Inflammatory macrophage treated with lipopolysaccharide for 4 hours (primary cell): ENCODE measurements at regions not wholly inside any gene's neighbourhood (a gene's known extent, or its start where the extent isn't known, plus 50 kb on each side); places are given as distances from the start of the nearest gene placed in this dataset.
A peak's percentile ranks its signal among the peaks of the same experiment; 100 is the strongest.
"Not testable (repeated sequence)": the region's sequence is repeated elsewhere in the genome, so short reads cannot be mapped to it uniquely, and the experiment has no call there.

Source experiments
- DNase-seq: peaks from one replicate; pipeline ENCODE4 v3.0.0-alpha.2; 2020

DNA sequence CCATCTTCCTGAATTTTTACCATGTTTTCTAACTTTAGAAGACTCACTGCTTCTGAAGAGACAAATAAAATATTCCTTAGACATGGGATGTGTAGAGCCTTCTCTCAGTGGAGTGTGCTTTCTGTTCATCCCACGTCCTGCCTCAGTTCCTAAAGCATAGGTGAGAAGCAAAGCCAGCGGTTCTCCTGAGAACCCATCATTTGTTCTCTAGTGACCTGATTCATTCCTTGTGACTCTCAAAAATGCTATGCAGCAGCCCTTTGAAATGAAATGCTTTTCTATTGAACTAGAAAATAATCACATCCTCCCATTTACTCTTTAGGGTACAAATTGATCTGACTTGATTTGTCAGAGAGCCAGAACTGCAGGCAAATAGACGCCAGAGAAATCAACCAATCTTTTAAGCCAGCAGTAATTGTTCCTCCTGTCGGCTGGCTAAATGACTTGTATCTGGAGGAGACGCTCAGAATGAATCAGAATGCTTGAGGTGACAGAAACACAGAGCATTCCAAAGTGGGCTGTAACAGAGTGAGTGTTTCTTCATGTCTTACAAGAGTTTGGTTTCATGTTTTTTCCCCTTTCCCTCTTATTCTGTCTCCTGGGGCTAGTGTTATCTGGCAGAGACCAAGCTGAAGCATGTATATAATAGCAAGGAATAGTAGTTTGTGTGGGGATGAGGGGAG, 81.3 kb upstream of the TMEM178A start:
- no peak for DNase-seq

GRCh38 chr2:39585531-39585930, 80.2 kb upstream of the TMEM178A start:
- DNase-seq, result not testable (repeated sequence)

DNA sequence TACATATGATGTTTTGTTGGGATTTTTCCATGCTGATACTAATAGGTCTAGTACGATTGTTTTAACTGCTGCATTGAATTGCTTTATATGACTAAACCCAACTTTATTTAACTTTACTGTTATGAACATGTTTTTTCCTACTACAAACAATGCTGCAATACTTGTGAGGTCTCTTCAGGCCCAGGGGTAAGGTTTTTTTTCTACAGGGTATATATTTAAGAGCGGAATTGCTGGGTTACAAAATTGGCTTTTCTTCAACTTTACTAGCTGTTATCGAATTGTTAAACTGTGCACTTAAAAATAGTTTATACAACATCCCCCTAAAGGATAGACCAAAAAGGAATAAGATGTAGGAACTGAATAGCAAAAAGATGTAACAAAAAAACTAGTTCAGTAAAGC, 78.5 kb upstream of the TMEM178A start:
- no peak for DNase-seq

DNA sequence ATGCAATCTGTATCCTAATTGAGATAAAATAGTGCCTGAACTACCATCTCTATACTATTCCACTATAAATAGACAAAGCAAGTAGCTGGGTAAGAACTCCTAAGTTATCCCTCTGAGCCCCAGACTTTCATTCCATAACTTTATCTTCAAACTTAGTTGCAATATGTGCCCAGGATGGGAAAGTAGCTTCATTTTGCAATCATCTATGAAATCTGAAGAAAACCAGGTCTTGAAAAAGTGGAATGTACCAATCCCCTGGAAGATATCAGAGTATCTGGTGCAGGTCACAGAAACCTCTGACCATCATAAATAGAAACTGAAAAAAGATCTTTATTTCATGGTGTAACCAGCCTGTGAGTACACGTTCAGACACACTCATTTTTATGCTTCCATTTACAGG, 78.1 kb upstream of the TMEM178A start:
- no peak for DNase-seq

DNA sequence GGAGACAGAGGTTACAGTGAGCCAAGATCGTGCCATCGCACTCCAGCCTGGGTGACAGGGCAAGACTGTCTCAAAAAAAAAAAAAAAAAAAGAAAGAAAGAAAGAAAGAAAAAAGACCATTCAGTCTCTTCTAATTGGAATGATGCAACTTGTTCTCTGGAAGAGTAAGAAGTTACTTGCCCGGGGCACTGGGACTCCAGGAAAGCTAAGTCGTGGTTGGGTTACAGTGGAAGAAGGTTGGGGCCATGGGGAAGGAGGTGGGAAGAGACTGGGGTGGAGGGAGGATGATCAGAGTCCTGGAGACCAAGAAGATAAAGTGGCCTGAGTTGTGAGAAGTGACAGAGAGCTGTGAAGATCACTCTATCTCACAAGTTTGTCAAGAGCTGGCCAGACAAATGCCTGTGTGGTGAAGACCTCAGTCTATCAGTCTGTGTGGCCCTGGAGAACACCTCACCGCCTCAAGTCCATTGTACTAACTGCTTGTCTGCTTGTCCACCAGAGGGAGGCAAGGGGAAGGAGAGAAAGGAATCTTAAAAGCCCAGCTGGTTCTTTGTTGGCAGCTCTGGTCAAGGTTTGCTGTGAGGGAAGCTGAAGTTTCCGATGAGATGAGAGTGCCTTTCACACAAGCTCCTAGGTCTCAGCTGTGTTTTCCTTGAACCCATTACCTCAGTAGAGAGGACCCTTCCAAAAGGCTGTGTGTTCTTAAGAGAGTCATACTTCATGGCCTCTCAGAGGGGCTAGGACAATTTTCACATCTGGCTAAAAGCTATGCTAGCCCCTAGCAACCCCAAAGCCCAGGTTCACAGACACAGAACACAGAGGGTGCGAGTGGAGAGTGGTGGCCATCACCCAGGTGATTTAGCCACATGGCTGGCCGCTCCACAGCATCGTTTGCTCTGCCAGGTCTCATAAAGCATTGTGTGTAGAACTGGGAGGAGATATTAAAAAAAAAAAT, 72.0 kb upstream of the TMEM178A start:
- DNase-seq, result peak; percentile 58

GRCh38 chr2:39595116-39595515, 70.6 kb upstream of the TMEM178A start:
- no peak for DNase-seq

DNA sequence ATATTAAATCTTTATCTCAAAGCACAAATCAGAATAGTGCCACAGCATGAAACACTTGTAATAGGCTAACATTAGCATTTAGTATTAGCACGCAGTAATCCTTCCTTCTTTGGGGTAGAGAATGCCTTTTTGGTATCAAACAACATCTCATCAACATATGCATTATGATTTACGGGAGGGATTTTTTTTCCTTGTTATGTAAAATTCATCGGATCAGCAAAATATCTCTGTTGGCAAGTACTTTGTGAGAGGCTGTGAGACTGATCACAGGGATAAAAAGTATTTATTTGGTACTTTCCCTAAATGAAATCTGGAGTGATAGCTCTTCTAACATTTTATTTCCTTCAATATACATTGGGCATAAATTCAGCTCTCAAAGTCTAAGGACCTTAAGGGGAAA, 68.4 kb upstream of the TMEM178A start:
- DNase-seq, result no peak

- DNase-seq, result no peak
These were observed 63.1 kb upstream of the TMEM178A start for GRCh38 chr2:39602616-39603015.

DNA sequence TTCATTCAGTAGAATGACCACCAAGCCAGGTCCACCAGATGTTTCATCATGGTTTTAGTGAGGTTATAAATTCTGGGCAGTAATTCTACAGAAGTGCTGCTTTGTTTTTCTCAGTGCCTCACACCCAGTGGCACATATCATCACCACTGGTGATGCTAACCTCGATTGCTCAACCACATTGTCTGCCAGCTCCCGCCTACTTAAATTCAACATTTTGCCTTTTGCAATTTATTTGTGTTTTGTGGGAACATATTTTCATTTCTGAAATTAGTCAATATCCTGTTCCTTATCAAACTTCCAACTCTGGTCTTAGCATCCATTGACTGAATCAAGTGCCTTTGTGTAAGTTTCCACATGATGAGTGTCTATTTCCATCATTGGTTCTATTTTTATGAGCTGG, 62.3 kb upstream of the TMEM178A start:
- peak; percentile 88 for DNase-seq

GRCh38 chr2:39604866-39605265, 60.9 kb upstream of the TMEM178A start:
- DNase-seq, result no peak

DNA sequence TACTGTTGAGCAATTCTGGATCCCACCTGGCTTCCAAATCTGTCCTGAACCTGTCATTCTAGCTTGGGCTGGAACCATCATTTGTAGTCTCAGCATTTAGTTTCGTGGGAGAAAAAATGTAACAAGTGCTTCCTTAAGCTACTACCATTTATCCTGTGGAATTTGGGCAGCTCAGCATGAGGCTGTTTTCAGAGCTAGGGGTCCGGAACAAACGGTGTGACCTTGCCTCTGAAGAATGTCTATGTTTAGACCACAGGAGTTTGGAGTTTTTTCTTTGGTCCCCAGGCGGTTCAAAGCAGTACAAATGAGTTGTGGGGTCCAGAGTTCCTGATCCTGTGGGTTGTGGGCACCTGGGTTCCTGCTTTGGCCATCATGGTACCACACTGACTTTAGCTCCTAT, 59.1 kb upstream of the TMEM178A start:
- no peak for DNase-seq

- no peak for DNase-seq
These were observed 58.0 kb upstream of the TMEM178A start for GRCh38 chr2:39607538-39608262.

GRCh38 chr2:39608263-39608575, 57.5 kb upstream of the TMEM178A start:
- DNase-seq, result no peak

DNA sequence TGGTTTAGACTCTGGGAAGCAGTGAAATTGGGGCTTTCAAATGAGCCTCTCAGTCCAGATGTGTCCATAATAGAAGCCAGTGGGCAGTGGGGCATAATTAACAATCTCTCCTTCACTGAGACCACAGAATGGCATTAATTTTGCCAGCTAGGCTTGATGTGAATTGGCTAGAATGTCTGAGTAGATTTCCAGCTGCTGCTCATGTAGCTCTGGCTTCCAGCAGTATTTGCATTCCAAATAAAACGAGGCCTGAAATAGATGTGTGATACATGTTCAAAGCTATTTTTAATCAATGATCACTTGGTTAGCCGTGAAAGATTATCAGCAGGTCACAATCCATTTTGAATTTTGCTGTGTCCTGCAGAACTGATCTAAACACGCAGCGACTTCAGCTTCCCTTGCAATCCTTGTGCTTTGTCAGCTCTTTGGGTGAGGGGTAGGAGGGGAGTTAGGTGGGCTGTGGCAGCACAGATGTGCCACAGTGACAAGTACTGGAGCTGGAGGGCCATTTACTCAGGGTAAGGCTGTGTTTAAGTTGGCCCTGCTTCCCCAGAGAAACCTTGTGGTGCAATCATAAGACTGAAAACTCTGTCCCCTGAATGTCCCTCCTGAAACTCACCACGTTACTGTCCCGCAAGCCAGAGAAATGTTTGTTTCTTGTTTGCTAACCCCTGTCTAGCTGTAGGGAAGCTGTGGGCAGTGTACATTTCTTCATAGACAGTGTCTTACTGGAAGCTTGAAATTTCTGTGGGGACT, 56.9 kb upstream of the TMEM178A start:
- DNase-seq, result peak; percentile 86

DNA sequence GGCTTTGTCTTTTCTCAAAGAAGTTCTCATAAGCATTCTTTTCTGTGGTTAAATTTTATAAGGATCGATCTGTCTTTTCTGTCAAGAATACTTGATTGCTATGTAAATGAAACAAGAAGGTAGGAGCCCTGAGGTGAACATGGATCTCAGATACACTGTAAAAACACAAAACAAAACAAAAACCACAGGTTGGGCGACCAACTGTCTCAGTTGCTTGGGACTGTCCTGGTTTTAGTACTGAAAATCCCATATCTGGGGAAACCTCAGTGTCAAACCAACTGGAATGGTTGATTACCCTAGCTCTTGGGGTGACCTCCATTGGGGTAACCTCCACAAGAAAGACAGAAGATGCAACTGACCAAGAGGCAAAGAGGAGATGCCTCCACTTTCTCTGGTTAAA, 55.8 kb upstream of the TMEM178A start:
- DNase-seq, result no peak

- no peak for DNase-seq
These were observed 50.0 kb upstream of the TMEM178A start for GRCh38 chr2:39615675-39616074.
